ENCODE measurements at regions not wholly inside any gene's neighbourhood (a gene's known extent, or its start where the extent isn't known, plus 50 kb on each side); places are given as distances from the start of the nearest gene placed in this dataset.

DNA sequence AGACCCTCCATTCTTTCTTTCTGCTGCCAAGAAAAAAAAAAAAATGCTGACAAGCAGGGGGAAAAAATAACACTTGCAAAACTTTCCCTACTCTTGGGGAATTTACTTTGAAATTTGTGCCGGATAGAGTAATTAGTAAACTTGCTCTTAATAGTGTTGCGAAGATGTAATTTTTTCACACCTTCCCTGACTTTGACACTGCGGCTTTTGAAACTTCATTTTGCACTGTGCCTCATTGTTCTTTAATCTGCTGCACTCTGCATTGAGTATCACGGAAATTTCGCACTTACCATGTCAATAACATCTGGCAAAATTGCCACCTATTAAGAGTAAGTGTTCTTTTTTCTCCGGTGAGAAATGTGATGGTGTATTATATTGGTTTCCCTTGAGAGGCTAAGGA lies 596.1 kb downstream of the VRK1 start:
- no peak for DNase-seq (ENCODE audit: low read depth in 2 of 2)

DNA sequence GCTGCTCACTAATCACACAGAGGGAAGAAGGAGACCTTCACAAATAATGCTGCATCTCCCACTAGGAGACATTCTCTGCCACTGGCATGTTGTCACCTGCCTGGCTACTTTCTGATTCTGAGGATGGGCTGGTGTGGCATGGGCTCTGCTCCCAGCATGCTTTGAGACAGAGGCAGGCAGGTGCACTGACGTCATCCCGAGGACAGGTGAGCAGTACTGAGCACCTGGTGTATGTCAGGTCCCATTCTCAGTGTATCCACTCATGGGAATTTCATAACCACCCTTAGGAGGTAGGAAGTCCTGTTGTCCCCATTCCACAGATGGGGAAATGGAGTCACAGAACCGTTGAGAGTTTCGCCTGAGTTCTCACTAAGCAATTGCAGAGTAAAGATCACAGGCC lies 597.9 kb downstream of the VRK1 start:
- no peak for DNase-seq (ENCODE audit: low read depth in 2 of 2)

DNA sequence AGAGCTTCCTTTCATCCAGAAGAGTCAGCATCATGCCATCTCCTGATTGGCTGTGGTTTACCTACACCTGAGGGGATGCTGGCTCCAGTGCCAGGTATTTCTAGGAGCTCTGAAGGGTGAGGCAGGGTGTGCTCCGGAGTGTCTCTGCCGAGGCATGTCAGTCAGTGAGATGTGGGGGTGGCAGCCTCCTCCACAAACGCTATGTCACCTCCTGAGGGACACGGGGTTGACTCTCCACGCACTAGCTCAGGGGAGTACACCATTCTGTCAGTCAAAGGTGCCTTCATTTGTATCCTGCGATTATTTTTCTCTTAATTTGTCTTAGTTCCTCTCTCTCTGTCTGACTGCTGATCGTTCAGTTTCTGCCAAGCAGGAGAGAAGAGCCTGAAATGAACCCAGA lies 604.5 kb downstream of the VRK1 start:
- no peak for DNase-seq (ENCODE audit: low read depth in 2 of 2)

DNA sequence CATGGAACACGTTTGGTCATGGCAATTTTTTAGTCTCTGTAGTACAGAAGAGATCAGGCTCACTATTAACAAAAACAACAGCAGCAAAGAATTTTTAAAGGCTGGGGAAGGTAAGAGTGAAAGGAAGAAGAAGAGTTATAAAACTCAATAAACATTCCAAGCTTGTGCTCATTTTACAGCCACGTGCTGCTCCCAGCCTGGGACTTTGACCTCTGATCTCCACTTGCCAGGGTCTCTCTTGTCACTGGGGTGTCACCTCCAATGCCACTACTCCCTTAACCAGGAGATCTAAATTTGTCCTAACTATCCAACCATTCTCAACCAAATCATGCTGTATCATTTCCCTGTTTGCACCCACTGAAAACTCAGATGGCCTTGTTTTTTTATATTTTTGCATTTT lies 605.1 kb downstream of the VRK1 start:
- no peak for DNase-seq (ENCODE audit: low read depth in 2 of 2)

DNA sequence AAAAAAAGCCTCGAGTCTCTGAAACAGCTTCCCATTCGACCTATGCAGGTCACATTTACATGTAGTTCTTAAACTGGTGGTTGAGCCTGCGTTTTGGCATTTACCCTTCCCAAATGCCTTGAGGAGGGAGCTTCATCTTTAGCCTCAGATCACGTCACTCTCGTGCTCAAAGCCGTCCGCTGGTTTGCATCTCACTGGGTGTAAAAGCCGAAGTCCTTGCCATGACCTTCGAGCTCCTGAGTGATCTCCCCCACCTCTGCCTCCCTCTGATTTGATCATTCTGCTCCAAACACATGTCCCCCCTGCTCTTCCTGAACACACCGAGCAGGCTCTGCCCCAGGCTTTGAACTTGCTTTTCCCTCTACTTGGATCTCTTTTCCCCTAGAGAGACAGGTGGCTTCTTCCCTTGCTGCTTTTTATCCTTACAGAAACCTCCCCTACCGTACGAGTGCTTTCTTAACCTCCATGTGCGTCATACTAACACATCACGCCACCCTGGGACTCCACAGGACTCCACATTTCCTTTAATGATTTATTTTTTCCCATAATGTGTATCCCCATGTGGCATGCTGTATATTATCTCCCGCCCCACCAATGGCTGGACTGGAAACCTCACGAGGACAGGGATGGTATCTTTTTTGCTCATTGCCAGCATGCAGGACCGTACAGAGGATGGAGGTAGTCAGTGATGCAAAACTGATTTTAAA lies 610.7 kb downstream of the VRK1 start:
- DNase-seq (ENCODE audit: low read depth in 2 of 2) = no peak

DNA sequence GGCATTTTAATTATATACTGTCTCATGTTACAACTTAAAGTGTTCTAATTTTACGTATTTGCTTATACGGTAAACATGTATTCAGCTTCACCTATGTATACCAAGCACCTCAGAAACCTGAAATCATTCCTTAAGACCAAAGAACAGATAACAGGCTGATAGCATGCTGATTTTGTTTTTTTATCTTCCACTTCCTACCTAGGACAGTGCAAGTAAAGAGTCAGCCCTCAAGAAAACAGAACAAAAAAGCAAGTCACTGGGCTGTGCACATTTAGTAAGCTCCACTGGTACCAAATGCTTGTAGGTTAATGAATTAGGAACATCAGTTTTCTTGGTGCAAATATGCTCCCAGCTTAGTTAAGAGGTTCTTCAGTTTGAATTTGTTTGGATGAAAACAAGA lies 611.3 kb downstream of the VRK1 start:
- DNase-seq (ENCODE audit: low read depth in 2 of 2) = no peak

DNA sequence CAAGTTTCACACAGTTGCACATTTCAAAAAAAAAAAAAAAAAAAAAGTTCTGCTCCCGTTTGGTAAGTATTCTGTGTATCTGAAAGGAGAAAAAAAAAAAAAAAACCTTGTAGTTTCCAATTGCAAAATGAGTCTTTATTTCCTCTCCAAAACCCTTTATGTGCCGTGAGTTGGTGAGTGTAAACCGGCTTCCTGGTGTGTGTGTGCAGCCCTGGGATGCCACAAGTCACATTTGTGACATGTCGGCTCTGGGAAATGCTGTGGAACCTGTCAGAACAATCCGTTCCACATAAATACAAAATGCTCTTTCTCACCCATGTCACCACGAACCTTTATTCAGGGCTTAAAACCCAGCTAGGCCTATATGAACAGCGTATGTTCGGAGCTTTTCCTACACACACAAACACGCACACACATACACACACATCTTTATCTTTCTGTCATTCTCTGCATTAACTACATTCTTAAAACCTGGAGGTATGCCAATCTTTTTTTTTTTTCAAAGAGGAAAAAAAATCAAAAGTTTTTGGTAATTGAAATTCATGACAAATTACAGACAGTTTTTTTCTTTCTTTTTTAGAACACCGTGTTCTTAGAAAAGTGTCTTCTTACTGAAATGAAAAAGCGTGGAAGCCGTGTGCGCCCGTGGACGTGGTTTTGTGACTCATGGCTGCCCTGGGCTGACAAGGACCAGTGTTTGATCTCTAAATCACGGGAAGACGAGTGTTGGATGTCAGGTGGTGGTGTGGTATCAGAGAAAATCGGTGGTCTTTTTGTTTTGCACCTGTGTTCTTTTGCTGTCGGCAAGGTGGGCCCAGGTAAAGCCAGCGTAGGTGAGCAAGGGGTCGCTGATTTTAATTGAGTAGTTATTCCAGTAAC lies 612.0 kb downstream of the VRK1 start:
- no peak for DNase-seq (ENCODE audit: low read depth in 2 of 2)

DNA sequence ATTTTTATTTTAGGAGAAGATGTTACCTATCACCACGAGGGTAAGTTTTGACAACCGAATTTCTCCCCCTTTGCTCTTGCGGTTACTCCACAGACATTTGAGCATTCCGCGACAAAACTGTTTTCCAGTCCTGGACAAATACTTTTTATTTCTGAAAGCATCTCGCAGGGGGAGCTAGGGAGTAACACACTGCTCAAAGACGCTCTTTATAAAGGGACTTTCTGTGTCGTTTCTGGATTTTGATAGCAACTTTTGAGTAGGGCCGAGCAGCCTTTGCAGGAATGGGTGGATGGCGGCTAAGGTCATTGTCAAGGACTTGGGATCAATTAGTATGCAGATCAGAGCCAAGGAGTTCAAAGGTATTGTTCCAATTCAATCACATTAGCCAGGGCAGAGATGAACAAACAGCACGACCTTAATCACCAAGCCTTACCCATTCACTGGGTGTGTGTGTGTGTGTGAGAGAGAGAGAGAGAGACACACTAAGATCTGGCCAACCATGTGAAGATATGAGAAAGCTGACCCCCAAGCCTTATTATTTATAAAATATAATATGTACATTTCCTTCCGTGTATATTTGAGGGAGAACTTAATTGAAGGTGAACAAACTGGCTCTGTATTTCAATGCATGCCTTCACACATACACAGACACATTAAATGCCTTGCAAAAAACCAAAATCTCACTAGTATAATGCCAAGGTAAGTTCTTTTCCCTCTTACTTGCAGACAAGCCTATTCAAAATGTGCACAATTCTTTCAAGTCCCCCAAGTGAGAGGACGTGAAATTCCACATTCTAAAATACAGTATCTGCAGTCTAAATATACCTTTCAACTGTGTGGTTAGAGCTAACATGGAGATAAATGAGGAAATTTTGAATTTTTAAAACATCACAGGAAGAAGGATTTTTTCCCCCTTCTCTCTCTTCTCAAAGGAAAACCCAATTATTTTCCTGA lies 613.8 kb downstream of the VRK1 start:
- no peak for DNase-seq (ENCODE audit: low read depth in 2 of 2)

DNA sequence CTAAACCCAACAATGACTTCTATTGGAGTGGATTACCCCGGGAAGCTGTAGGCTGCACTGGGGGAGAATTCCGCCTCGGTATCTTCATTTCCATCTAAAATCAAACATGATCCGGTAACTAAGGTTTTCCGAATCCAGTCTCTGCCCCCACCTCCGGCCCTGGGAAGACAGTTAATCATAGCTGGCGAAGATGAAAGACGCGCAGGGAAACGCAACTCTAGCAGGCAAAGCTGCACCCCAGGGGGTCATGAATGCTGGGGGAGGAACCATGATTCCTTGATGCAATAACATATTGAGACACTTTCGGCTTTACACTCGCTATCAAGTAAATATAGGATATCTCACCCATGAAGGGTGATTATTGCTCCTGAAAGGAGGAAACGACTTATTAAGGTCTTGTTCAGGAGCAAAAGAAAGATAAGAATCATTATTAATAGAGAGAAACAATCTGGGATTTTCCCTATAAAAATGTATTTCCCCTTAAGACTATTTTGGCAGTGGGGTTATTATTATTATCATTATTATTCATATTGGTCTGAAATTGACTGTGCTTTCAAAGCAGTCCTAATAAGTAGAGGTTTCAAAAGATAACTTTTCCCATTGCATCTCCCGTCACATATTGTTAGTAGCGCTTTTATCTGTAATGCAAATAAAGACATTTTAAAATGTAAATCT lies 614.9 kb downstream of the VRK1 start:
- DNase-seq (ENCODE audit: low read depth in 2 of 2) = no peak

DNA sequence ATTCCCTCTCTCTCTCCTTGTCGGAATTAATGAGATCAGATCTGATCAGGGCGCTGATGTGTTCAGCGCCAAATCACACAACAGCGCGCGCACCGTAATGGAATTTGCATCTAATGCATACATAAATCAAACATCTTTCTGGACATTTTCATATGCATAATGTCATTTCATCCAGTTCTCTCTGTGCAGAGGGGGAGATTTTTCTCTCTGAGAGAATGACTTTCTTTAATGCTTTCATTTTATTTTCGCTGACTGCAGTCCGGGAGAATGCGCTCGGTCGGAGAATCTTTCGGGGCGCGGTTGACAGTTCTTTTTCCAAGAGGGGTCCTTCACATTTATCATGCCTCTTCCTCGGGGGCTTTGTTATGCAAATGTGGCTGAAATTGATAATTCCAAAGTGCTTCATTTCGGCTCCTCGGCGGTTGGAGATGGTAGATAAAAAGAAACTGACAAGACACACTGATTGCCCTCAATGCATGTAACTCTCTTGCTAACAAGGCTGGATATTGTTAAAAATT lies 615.9 kb downstream of the VRK1 start:
- no peak for DNase-seq (ENCODE audit: low read depth in 2 of 2)

DNA sequence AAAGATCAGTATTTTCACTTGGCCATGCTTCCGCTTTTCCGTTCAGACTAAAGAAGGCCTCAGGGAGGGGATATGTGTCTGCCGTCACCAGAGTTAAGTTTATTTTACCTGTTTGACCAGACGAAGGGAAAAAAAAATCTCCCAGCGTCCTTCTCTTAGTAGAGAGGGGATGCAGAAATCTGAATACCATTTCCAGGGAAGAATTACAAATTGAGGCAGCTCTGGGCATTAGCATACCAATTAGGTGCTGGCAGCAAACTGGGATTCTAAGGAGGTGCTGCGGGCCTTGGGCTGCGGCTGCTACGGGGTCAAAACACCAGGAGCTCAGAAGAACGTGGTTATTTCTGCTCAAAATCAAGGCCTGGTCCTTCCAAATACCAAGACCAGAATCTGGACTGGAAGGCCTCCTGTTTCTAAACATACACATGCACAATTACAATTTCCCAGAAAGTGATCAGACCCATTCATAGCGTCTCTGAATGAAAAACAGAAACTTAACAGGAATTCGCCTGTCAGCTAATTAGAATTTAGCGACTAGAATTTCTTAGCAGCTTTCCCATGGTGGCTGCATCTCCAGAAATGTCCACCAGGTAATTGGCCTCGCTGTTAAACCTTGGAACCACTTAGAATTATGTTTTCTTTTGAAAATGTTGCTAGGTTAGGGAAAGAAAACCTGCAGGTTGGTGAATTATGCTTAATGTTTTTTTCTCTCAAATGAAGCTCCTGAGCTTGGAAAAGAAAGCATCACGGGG lies 617.0 kb downstream of the VRK1 start:
- no peak for DNase-seq (ENCODE audit: low read depth in 2 of 2)

DNA sequence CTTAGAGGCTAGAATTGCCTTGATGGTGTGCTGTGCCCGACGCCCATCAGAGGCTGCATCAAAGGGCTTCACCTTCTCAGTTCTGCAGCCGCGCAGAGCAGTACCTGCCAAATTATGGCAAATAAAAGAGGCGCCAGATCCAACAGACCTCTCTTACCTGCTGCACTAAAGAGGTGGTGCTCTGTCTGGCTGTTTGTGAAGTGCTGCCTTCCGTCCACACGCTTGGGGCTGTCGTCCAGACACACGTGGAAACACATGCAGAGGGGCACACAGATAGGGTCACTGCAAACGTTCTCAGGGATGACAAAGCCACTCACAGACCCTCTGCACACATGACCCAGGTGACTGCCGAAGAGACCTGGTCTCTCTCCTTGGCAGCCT lies 617.5 kb downstream of the VRK1 start:
- DNase-seq (ENCODE audit: low read depth in 2 of 2) = no peak

DNA sequence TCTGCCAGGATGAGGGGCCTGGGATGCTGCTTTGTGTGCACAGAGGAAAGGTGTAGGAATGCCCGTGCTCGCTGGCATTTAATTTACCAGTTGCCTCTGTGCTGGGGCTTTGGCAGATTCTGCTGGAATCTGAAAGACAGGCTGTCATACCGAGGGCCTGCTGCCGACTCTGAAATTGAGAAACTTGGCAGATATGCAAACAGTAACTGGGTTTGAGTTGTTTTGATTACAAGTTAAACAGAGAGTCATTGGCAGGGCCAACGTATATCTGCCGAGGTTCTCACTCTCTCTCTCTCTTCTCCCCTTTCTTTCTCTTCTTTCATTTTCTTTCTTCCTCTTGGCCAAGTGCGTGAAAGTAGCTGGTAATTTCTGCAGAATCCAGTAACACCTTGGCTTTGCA lies 618.7 kb downstream of the VRK1 start:
- no peak for DNase-seq (ENCODE audit: low read depth in 2 of 2)

DNA sequence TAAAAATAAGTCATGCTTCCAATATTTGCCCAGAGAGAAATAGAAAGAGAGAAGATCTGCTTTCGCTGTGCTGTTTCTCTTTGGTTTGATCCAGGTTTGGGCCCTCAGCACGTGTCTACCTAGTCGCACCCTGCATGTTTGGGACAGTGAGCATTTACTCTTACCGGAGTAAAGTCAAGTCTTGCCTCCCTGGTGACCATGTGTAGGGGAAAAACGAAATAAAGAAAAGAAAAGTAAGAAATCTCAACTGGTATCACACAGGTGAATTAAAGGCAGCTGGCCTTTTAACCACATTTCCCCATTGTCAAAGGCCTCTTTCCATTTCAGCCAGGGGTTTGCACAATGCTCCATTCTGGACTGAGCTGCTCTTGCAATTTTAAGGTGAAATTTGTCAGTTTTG lies 619.4 kb downstream of the VRK1 start:
- no peak for DNase-seq (ENCODE audit: low read depth in 2 of 2)

DNA sequence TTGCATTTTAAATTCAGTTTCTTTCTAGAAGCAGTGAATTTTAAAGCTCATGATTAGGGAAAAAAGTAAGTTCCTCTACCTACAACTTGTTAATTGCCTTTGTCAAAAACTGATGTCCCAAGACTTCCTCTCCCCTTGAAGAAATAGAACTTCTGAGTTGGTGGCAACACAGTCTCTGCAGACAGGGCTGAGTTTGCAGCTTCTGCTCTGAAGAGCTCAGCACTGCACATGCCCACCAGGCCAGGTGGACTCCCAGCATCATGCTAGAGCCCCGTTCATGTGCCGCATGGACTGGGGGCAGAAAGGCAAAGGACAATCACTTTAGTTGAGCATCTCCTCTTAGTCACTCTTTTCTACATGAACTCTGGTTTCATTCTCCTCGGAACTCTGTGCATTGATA lies 620.1 kb downstream of the VRK1 start:
- DNase-seq (ENCODE audit: low read depth in 2 of 2) = no peak

DNA sequence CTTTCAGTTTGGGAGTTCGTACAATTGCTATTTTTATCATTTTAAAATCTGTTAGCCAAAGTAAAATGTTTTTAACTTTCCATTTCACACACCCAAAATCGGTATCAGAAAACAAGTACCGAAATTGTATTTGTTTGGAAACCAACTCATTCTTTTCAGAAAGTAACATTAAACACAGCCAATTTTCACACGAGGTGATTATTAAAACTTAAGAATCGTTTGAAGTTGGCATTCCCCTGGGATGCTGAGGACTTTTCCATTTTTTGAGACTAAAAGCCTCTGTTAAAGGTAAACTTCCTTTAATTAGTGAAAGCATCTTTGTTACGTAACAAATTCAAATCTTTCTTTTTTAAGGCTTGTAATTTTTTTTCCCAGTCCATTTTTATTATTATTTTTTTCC lies 623.0 kb downstream of the VRK1 start:
- no peak for DNase-seq (ENCODE audit: low read depth in 2 of 2)

DNA sequence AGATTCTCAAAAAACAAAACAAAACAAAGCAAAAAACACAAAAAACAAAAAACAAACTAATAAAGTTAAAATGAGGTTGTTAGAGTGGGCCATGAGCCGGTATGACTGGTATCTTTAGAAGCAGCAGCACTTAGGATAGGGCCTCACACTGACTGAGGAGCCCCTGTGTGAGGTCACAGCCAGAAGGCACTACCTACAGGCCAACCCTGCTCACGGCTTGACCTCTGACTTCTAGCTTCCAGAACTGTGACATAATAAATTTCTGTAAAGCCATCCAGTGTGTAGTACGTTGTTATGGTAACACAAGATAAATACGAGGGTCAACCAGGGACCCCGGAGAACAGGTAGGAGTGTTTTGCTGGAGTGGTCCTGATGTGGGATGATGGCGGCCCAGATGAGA lies 629.6 kb downstream of the VRK1 start:
- no peak for DNase-seq (ENCODE audit: low read depth in 2 of 2)

DNA sequence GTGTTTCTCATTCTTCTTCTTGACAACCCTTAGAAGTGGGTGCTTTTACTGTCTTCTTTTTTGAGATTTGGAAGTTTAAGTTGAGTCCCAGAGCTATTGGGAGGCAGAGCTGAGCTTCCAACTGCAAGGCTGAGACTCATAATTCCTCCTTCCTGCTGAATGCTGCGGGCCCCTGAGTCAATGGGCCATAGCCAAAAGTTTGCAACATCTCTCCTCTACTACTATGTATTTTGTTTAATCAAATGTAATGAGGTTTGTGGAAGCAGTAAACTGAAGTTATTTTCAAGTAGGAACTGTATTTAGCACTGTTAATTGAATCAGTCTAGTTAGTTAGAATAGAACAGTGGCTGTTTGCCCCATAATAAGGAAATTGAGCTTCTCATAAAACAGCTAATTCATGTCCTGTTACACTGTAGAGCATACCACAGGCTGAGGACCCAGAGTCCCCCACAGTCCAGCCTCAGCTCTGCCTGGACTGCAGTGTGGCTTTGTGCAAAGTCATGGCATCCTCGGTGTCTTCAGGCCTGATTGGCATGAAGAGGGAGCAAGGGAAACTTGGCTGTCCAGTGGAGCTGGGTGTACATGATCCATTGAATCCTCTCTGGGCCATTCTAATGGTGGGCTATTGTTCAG lies 631.7 kb downstream of the VRK1 start:
- DNase-seq (ENCODE audit: low read depth in 2 of 2) = no peak

DNA sequence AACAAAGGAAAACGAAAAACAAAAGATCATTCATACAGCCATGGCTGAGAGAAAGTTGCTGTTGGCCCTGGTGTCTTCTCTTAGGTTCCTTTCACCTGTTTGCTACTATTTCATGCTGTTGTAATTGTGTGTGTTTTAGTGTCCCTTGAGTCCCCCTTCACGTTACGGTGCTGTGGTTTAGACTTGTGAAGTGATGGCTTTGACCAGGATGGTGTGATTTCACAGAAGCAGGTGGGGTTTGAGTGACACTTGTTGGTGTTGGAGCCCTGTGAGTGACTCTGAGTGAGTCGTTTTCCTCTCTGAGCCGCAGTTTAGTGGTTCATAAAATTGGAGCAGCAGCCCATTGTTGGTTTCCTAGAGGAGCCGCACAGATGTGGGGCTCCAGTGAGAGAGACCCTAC lies 635.4 kb downstream of the VRK1 start:
- DNase-seq (ENCODE audit: low read depth in 2 of 2) = no peak

DNA sequence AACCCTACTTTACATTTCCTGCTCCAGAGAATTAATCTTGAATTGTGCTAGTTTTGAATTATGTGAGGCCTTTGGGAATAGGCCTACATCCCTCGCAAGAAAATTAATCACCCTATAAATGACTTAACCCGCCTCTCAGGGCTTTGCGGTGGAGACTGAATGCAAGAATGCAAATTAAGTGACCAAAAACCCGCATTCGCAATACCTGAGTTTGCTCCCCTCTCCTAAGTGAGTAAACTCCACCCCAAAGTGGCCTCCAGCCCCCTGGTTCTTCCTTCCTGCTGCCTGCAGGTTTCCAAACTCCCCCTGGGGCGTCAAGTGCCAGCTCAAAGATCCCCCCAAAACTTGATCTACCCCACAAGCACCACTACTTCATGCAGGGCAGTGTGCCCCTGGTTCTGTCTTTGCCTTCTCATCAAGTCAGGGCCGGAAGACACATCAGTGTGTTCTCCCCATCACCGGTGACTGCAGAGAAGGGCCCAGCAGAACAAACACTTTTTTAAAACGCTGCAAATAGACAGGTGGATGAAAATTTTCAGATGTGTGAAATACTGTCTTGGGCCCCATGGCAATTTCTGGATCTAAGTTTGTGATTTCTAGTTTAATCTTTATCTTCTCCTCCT lies 644.7 kb downstream of the VRK1 start:
- no peak for DNase-seq (ENCODE audit: low read depth in 2 of 2)

All from stimulated activated CD8-positive, alpha-beta memory T cell treated with anti-CD3 and anti-CD28 coated beads, Interleukin-2, amount 100 ng/mL, for 1 hour (primary cell).